Loucy (cell line): ENCODE measurements at regions not wholly inside any gene's neighbourhood (a gene's known extent, or its start where the extent isn't known, plus 50 kb on each side); places are given as distances from the start of the nearest gene placed in this dataset.

Experiments used
- CTCF ChIP-seq: fragments of 200-600 bp; sonication (generic); conservative IDR thresholded peaks from 2 replicates; pipeline ENCODE4 v1.5.1; 2014; ENCODE audit warnings: mild to moderate bottlenecking, antibody characterized with exemption, low read length
- EZH2phosphoT487 ChIP-seq: fragments of 200-600 bp; IDR thresholded peaks from 2 replicates; pipeline ENCODE4 v1.6.1; 2018; ENCODE audit warnings: antibody characterized with exemption, mild to moderate bottlenecking, moderate library complexity, borderline replicate concordance

GRCh38 chr6:78300885-78301284 is 566.5 kb upstream of the IRAK1BP1 start:
- TF ChIP-seq CTCF (no peak), EZH2phosphoT487 (no peak)
